WTC11 (cell line): ENCODE measurements at regions not wholly inside any gene's neighbourhood (a gene's known extent, or its start where the extent isn't known, plus 50 kb on each side); places are given as distances from the start of the nearest gene placed in this dataset.

Source experiments
- ATAC-seq: fragments of 200-7000 bp; cut with Tn5 transposase; 2 replicates; pipeline ENCODE4 v1.10.0; 2021; ENCODE audit warnings: mild to moderate bottlenecking, moderate library complexity
- CTCF ChIA-PET: fragments of 300-600 bp; sonication (Branson Sonifier 250); formaldehyde crosslinking; loops from one replicate; lab custom pipeline; 2021; ENCODE audit warnings: antibody characterized with exemption; lab: Charles Lee
- POLR2A ChIA-PET: fragments of 350-600 bp; sonication (Branson Sonifier 250); formaldehyde crosslinking; loops from one replicate; lab custom pipeline; 2021; ENCODE audit warnings: antibody characterized with exemption; lab: Charles Lee
- DNase-seq: peaks from one replicate; pipeline ENCODE4 v3.0.0; 2021; ENCODE audit warnings: low spot score
- H3K27ac Mint-ChIP-seq: 2 replicates; pipeline ENCODE4 v1.8.0; 2021; ENCODE audit warnings: mixed read lengths
- H3K27me3 Mint-ChIP-seq: 2 replicates; pipeline ENCODE4 v1.8.0; 2021; ENCODE audit warnings: low read depth, mild to moderate bottlenecking, moderate library complexity, mixed read lengths
- H3K36me3 Mint-ChIP-seq: 2 replicates; pipeline ENCODE4 v1.8.0; 2021; ENCODE audit warnings: mixed read lengths
- H3K4me1 Mint-ChIP-seq: 2 replicates; pipeline ENCODE4 v1.8.0; 2022; ENCODE audit warnings: mixed read lengths
- H3K4me3 Mint-ChIP-seq: 2 replicates; pipeline ENCODE4 v1.8.0; 2021; ENCODE audit warnings: mild to moderate bottlenecking, moderate library complexity, mixed read lengths
- H3K9me3 Mint-ChIP-seq: 2 replicates; pipeline ENCODE4 v1.8.0; 2021; ENCODE audit warnings: mixed read lengths
- ATF1 ChIP-seq: sonication (generic); formaldehyde crosslinking; IDR thresholded peaks from 2 replicates; pipeline ENCODE4 v1.8.1; 2023; ENCODE audit warnings: mild to moderate bottlenecking, moderate library complexity, missing genetic modification reagents
- CBFB ChIP-seq: sonication (generic); formaldehyde crosslinking; IDR thresholded peaks from 2 replicates; pipeline ENCODE4 v1.8.1; 2022; ENCODE audit warnings: mild to moderate bottlenecking, low read depth, missing genetic modification reagents
- CDX4 ChIP-seq: fragments of 250-450 bp; sonication (Bioruptor Pico); IDR thresholded peaks from 2 replicates; pipeline ENCODE4 v1.9.0; 2021; ENCODE audit warnings: moderate library complexity, mild to moderate bottlenecking, inconsistent platforms, borderline replicate concordance
- CREM ChIP-seq: sonication (generic); formaldehyde crosslinking; IDR thresholded peaks from 2 replicates; pipeline ENCODE4 v1.8.1; 2022; ENCODE audit warnings: mild to moderate bottlenecking, missing genetic modification reagents, moderate library complexity
- EMX1 ChIP-seq: fragments of 250-450 bp; sonication (Bioruptor Pico); IDR thresholded peaks from 2 replicates; pipeline ENCODE4 v1.8.0; 2021; ENCODE audit warnings: mild to moderate bottlenecking
- ESRRA ChIP-seq: sonication (generic); formaldehyde crosslinking; IDR thresholded peaks from 2 replicates; pipeline ENCODE4 v1.8.1; 2022; ENCODE audit warnings: mild to moderate bottlenecking, missing genetic modification reagents, borderline replicate concordance
- FOXK1 ChIP-seq: sonication (generic); formaldehyde crosslinking; IDR thresholded peaks from 2 replicates; pipeline ENCODE4 v1.8.0; 2022; ENCODE audit warnings: mild to moderate bottlenecking, moderate library complexity, missing genetic modification reagents
- IRF2 ChIP-seq: sonication (generic); formaldehyde crosslinking; IDR thresholded peaks from 2 replicates; pipeline ENCODE4 v1.8.0; 2022; ENCODE audit warnings: low read depth, missing genetic modification reagents, borderline replicate concordance
- JAZF1 ChIP-seq: fragments of 250-450 bp; sonication (Bioruptor Pico); IDR thresholded peaks from 2 replicates; pipeline ENCODE4 v1.9.0; 2021; ENCODE audit warnings: moderate library complexity, mild to moderate bottlenecking, inconsistent platforms
- MYBL2 ChIP-seq: sonication (generic); formaldehyde crosslinking; IDR thresholded peaks from 2 replicates; pipeline ENCODE4 v1.8.1; 2023; ENCODE audit warnings: mild to moderate bottlenecking, moderate library complexity, missing genetic modification reagents
- NFATC4 ChIP-seq: fragments of 250-450 bp; sonication (Bioruptor Pico); IDR thresholded peaks from 2 replicates; pipeline ENCODE4 v1.9.0; 2021; ENCODE audit warnings: mild to moderate bottlenecking
- NFE2L1 ChIP-seq: sonication (generic); formaldehyde crosslinking; IDR thresholded peaks from 2 replicates; pipeline ENCODE4 v1.8.1; 2023; ENCODE audit warnings: missing genetic modification reagents
- NR2C2 ChIP-seq: sonication (generic); formaldehyde crosslinking; IDR thresholded peaks from 2 replicates; pipeline ENCODE4 v1.8.0; 2022; ENCODE audit warnings: mild to moderate bottlenecking, missing genetic modification reagents
- PREB ChIP-seq: sonication (generic); formaldehyde crosslinking; IDR thresholded peaks from 2 replicates; pipeline ENCODE4 v1.8.1; 2022; ENCODE audit warnings: mild to moderate bottlenecking, missing genetic modification reagents, moderate library complexity, borderline replicate concordance
- RELA ChIP-seq: sonication (generic); formaldehyde crosslinking; IDR thresholded peaks from 2 replicates; pipeline ENCODE4 v1.8.1; 2022; ENCODE audit warnings: missing genetic modification reagents, mild to moderate bottlenecking, borderline replicate concordance
- SMAD4 ChIP-seq: sonication (generic); formaldehyde crosslinking; IDR thresholded peaks from 2 replicates; pipeline ENCODE4 v1.8.0; 2022; ENCODE audit warnings: mild to moderate bottlenecking, missing genetic modification reagents
- SOX15 ChIP-seq: fragments of 250-450 bp; sonication (Bioruptor Pico); IDR thresholded peaks from 2 replicates; pipeline ENCODE4 v1.9.0; 2021; ENCODE audit warnings: mild to moderate bottlenecking
- USF1 ChIP-seq: sonication (generic); formaldehyde crosslinking; IDR thresholded peaks from 2 replicates; pipeline ENCODE4 v1.8.0; 2022; ENCODE audit warnings: mild to moderate bottlenecking, missing genetic modification reagents
- ZNF263 ChIP-seq: sonication (generic); formaldehyde crosslinking; IDR thresholded peaks from 2 replicates; pipeline ENCODE4 v1.8.1; 2022; ENCODE audit warnings: low read depth, mild to moderate bottlenecking, moderate library complexity, missing genetic modification reagents
- ZNF281 ChIP-seq: sonication (generic); formaldehyde crosslinking; IDR thresholded peaks from 2 replicates; pipeline ENCODE4 v1.8.0; 2023; ENCODE audit warnings: mild to moderate bottlenecking, missing genetic modification reagents
- ZNF396 ChIP-seq: fragments of 250-450 bp; sonication (Bioruptor Pico); IDR thresholded peaks from 2 replicates; pipeline ENCODE4 v1.8.0; 2021; ENCODE audit warnings: mild to moderate bottlenecking, moderate library complexity, borderline replicate concordance
- ZNF671 ChIP-seq: fragments of 250-450 bp; sonication (Bioruptor Pico); IDR thresholded peaks from 2 replicates; pipeline ENCODE4 v1.8.0; 2021; ENCODE audit warnings: mild to moderate bottlenecking
- TF ChIP-seq, protein P1 (sequence below): sonication (generic); formaldehyde crosslinking; conservative IDR thresholded peaks from 2 replicates; pipeline ENCODE4 v1.8.1; 2022; ENCODE audit warnings: mild to moderate bottlenecking, missing genetic modification reagents
- TF ChIP-seq, protein P2 (sequence below): sonication (generic); formaldehyde crosslinking; IDR thresholded peaks from 2 replicates; pipeline ENCODE4 v1.8.1; 2022; ENCODE audit warnings: low read depth, mild to moderate bottlenecking, moderate library complexity, missing genetic modification reagents, borderline replicate concordance

- TF ChIP-seq SOX15 (no peak), SMAD4 (no peak)
These were observed 574.1 kb downstream of the ACTL7B start (continued) for GRCh38 chr9:108281696-108282095.

GRCh38 chr9:108278341-108278740 lies 577.4 kb downstream of the ACTL7B start:
- ChIA-PET CTCF (no interaction called here), POLR2A (interaction anchor here (0.6 kb wide), 1 partner anchor 788 kb away, joined by 3 read pairs; no protein-coding TSS in a partner anchor)
- DNase-seq (no peak), ATAC-seq (no peak)
- no peaks in the 10 kb centered on the region for H3K36me3 Mint-ChIP-seq
- H3K27me3 Mint-ChIP-seq, result no peaks in the 10 kb centered on the region; the same call in 1 of the 2 replicates
- no peaks in the 10 kb centered on the region for H3K4me1 Mint-ChIP-seq
- no peaks in the 10 kb centered on the region for H3K9me3 Mint-ChIP-seq
- no peak for TF ChIP-seq NR2C2
- TF ChIP-seq SMAD4, result no peak
- TF ChIP-seq, protein P1, sequence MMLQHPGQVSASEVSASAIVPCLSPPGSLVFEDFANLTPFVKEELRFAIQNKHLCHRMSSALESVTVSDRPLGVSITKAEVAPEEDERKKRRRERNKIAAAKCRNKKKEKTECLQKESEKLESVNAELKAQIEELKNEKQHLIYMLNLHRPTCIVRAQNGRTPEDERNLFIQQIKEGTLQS (CRISPR knock-in tag), result no peak
- no peak for TF ChIP-seq JAZF1 (CRISPR knock-in tag)
- no peak for TF ChIP-seq ESRRA (CRISPR knock-in tag)
- no peak for TF ChIP-seq ZNF671 (CRISPR knock-in tag)
- no peak for TF ChIP-seq CBFB (CRISPR knock-in tag)
- TF ChIP-seq MYBL2 (CRISPR knock-in tag), result no peak
- no peak for TF ChIP-seq RELA (CRISPR knock-in tag)
- no peak for TF ChIP-seq EMX1 (CRISPR knock-in tag)
- no peak for TF ChIP-seq PREB
- no peak overlapping the region for H3K27ac Mint-ChIP-seq
- H3K4me3 Mint-ChIP-seq, result no peak overlapping the region

- no peak overlapping the region for H3K4me3 Mint-ChIP-seq
- no peaks in the 10 kb centered on the region; the same call in 1 of the 2 replicates for H3K27me3 Mint-ChIP-seq
- H3K36me3 Mint-ChIP-seq, result no peaks in the 10 kb centered on the region
- no peak for ATAC-seq
- ChIA-PET POLR2A (no interaction called here), CTCF (no interaction called here)
- no peaks in the 10 kb centered on the region for H3K9me3 Mint-ChIP-seq
- H3K4me1 Mint-ChIP-seq, result peaks cover 11% of the 10 kb centered on the region
- no peak for TF ChIP-seq USF1
- DNase-seq, result no peak
- no peak overlapping the region for H3K27ac Mint-ChIP-seq
These were observed 578.6 kb downstream of the ACTL7B start for GRCh38 chr9:108277216-108277615.

- H3K9me3 Mint-ChIP-seq, result no peaks in the 10 kb centered on the region
- no peak for ATAC-seq
- no peak overlapping the region for H3K4me3 Mint-ChIP-seq
- H3K27me3 Mint-ChIP-seq, result no peaks in the 10 kb centered on the region; the same call in 1 of the 2 replicates
- DNase-seq, result no peak
- POLR2A ChIA-PET, result no interaction called here
- no peaks in the 10 kb centered on the region for H3K36me3 Mint-ChIP-seq
- peaks cover 24% of the 10 kb centered on the region for H3K4me1 Mint-ChIP-seq
- CTCF ChIA-PET, result no interaction called here
- no peak overlapping the region for H3K27ac Mint-ChIP-seq
- TF ChIP-seq FOXK1, result no peak
- no peak for TF ChIP-seq ZNF263 (CRISPR knock-in tag)
- TF ChIP-seq CREM (CRISPR knock-in tag), result no peak
- TF ChIP-seq ESRRA (CRISPR knock-in tag), result no peak
- TF ChIP-seq IRF2, result no peak
- TF ChIP-seq ATF1 (CRISPR knock-in tag), result no peak
- no peak for TF ChIP-seq ZNF281 (CRISPR knock-in tag)
- no peak for TF ChIP-seq NFE2L1 (CRISPR knock-in tag)
- no peak for TF ChIP-seq SMAD4
- no peak for TF ChIP-seq NFATC4 (CRISPR knock-in tag)
- TF ChIP-seq CDX4 (CRISPR knock-in tag), result no peak
- TF ChIP-seq ZNF396 (CRISPR knock-in tag), result no peak
- TF ChIP-seq, protein P2, sequence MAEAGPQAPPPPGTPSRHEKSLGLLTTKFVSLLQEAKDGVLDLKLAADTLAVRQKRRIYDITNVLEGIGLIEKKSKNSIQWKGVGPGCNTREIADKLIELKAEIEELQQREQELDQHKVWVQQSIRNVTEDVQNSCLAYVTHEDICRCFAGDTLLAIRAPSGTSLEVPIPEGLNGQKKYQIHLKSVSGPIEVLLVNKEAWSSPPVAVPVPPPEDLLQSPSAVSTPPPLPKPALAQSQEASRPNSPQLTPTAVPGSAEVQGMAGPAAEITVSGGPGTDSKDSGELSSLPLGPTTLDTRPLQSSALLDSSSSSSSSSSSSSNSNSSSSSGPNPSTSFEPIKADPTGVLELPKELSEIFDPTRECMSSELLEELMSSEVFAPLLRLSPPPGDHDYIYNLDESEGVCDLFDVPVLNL (CRISPR knock-in tag), result no peak
- TF ChIP-seq USF1, result no peak
These were observed 579.9 kb downstream of the ACTL7B start for GRCh38 chr9:108275906-108276305.
